ENCODE measurements at regions not wholly inside any gene's neighbourhood (a gene's known extent, or its start where the extent isn't known, plus 50 kb on each side); places are given as distances from the start of the nearest gene placed in this dataset.

DNA sequence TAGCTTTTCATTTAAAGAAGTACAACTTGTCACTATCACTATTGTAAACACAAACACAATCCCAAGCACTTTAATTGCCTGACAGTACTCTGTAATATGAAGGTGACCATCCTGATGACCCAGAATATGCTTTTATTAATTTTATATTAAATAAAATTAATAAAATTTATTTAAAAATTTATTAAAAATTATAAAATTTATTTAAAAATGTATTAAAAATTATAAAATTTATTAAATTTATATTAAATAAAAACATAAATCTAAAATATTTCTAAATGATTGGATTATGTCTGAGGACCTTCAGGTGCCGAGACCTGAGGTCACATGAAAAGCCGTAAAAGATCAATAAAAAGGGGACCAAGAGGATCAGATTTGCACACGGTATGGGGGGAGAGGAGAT lies 229.8 kb upstream of the KIRREL3 start:
- no peaks in the 10 kb centered on the region for H3K36me3 Mint-ChIP-seq
- H3K27me3 Mint-ChIP-seq = no peaks in the 10 kb centered on the region
- H3K4me3 Mint-ChIP-seq = no peak overlapping the region
- H3K9me3 Mint-ChIP-seq = no peaks in the 10 kb centered on the region
- H3K4me1 Mint-ChIP-seq = no peaks in the 10 kb centered on the region
- no peak overlapping the region for H3K27ac Mint-ChIP-seq

DNA sequence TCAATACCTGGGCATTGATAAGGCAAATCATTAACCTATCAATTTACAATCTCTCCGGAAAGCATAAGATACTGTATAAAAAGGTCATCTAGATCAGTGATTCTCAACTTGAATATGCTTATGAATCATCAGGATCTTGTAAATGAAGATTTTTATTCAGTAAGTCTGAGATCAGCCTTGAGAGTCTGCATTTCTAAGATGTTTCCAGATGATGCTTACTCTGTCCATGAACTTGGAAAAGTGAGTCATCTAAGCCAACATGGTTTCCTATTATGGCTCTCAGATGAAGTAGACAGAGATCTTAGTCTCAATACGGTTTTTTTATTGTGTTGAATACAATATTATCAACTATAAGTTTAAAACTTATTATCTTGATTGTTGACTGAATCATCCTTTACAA lies 226.4 kb upstream of the KIRREL3 start:
- no peak overlapping the region for H3K4me3 Mint-ChIP-seq
- H3K27me3 Mint-ChIP-seq = no peaks in the 10 kb centered on the region
- H3K27ac Mint-ChIP-seq = no peak overlapping the region
- no peaks in the 10 kb centered on the region for H3K9me3 Mint-ChIP-seq
- no peaks in the 10 kb centered on the region for H3K36me3 Mint-ChIP-seq
- H3K4me1 Mint-ChIP-seq = no peaks in the 10 kb centered on the region

DNA sequence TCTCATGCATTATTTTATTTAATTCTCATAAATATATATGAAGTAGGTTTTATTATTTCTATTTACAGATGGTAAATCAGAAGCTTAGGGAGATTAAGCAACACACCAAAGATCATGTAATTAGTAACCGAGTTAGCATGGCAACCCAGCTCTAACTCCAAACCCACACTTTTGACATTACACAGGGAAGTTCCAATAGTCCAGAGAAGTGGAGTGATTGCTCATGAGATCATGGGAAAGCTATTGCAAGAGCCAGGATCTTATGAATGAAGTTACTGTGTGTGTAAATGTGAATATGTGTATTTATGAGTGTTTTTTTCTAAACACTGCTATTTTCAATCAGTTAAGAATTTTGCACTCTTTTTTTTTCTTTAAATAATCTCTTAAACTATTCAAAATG lies 225.8 kb upstream of the KIRREL3 start:
- Mint-ChIP-seq H3K4me1 (no peaks in the 10 kb centered on the region), H3K4me3 (no peak overlapping the region), H3K27me3 (no peaks in the 10 kb centered on the region), H3K36me3 (no peaks in the 10 kb centered on the region), H3K27ac (no peak overlapping the region), H3K9me3 (no peaks in the 10 kb centered on the region)

DNA sequence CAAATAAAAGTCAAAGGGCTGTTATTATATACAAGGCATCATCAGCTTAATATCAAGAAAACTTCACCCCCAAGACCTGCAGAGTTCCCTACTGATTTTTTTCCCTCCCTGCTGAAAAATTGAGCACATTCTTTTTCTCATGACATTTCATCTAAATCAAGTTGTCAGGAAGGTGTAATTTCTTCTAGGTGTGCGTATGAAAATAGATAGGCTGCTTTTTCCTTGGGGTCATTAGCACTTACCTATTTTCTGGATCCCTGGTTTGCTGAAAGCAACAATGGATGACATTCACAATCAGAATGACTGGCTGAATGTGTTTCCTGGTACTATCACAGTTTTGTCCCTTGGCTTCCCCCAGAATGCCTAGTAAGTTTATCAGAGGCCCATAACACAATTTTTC lies 225.0 kb upstream of the KIRREL3 start:
- H3K9me3 Mint-ChIP-seq = no peaks in the 10 kb centered on the region
- H3K4me1 Mint-ChIP-seq = no peaks in the 10 kb centered on the region
- H3K36me3 Mint-ChIP-seq = no peaks in the 10 kb centered on the region
- H3K4me3 Mint-ChIP-seq = no peak overlapping the region
- no peaks in the 10 kb centered on the region for H3K27me3 Mint-ChIP-seq
- H3K27ac Mint-ChIP-seq = no peak overlapping the region

DNA sequence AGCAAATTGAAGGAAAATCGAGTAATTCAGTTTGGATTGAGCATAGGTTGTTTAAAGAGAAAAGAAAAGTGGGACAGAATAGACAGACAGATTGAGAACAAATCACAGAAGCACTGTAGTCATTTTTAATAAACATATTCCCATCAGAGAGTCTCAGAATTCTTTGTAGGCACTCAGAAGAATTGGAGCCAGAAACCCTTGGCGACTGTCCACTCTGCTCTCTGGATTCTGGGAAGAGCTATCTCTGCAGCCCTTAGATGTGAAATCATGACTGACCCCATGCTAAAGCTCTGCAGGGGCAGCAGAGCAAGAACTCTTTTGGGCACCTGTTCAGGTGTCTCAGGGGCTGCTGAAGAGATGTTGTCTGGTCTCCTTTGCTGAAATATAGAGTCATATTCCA lies 223.7 kb upstream of the KIRREL3 start:
- H3K36me3 Mint-ChIP-seq = no peaks in the 10 kb centered on the region
- no peaks in the 10 kb centered on the region for H3K4me1 Mint-ChIP-seq
- H3K27ac Mint-ChIP-seq = no peak overlapping the region
- H3K27me3 Mint-ChIP-seq = no peaks in the 10 kb centered on the region
- no peak overlapping the region for H3K4me3 Mint-ChIP-seq
- no peaks in the 10 kb centered on the region for H3K9me3 Mint-ChIP-seq

DNA sequence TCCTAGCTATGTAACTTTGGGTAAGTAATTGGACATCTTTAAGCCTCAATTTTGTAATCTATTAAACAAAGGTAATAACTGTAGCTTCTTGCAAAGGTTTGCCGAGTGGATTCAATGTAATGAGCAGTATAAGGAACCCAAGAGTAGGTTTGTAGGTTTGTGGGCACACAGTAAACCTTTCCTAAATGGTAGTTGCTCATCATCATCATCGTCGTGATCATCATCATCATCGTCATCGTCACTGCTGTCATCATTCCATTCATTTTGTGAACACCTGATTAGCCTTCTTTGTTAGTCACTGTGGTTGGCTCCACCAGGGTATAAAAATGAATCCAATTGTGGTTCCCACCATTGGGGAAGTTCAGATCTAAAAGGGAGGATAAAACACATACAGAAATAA lies 223.1 kb upstream of the KIRREL3 start:
- Mint-ChIP-seq H3K36me3 (no peaks in the 10 kb centered on the region), H3K4me3 (no peak overlapping the region), H3K27ac (no peak overlapping the region), H3K4me1 (no peaks in the 10 kb centered on the region), H3K27me3 (peaks cover 2% of the 10 kb centered on the region), H3K9me3 (no peaks in the 10 kb centered on the region)

DNA sequence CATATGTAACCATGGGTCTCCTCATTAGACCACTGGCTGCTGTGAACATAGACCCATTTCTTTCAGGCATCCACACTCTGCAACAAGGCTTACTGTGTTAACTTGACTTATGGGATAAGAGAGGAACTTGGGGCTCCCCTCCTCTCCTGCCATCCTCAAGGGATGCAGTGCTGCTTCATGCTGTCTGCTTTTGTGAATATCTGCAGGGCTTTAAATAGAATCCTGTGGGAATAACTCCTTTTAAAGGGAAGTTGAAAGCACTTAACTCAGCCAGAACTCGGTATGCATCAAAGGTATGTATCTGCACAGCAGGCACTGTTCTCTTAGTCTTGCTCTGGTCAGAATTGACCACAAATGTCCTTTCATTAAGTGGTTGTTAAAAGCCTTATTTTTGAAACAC lies 222.5 kb upstream of the KIRREL3 start:
- Mint-ChIP-seq H3K4me1 (no peaks in the 10 kb centered on the region), H3K36me3 (no peaks in the 10 kb centered on the region), H3K27me3 (peaks cover 6% of the 10 kb centered on the region), H3K27ac (no peak overlapping the region), H3K9me3 (no peaks in the 10 kb centered on the region), H3K4me3 (no peak overlapping the region)

DNA sequence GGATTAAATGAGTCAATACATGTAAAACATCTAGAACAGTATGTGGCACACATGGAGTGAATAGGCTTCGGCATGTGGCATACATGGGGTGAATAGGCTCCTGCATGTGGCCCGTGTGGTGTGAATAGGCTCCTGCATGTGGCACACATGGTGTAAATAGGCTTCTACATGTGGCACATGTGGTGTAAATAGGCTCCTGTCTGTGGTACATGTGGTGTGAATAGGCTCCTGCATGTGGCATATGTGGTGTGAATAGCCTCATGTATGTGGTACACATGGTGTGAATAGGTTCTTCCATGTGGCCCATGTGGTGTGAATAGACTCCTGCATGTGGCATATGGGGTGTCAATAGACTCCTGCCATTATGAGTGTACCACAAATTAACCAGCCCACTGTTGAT lies 219.1 kb upstream of the KIRREL3 start:
- Mint-ChIP-seq H3K27me3 (peaks cover 6% of the 10 kb centered on the region), H3K4me3 (no peak overlapping the region), H3K9me3 (no peaks in the 10 kb centered on the region), H3K36me3 (no peaks in the 10 kb centered on the region), H3K4me1 (no peaks in the 10 kb centered on the region), H3K27ac (no peak overlapping the region)

DNA sequence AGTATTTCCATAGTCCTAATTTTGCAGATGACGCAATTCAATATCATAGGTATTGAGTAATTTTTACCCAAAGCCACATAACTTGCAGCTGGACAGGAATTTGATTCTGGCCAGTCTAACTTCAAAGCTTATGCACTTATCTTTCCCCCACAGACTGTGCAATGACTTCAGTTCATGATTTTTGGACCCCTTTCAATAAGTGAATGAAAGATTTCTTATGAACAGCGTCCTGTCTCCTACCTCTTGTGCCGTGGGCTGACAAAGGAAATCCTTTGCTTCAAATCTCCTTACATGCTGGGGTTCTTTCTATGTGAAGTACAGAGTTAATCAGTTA lies 217.7 kb upstream of the KIRREL3 start:
- Mint-ChIP-seq H3K9me3 (no peaks in the 10 kb centered on the region), H3K27ac (no peak overlapping the region), H3K4me1 (no peaks in the 10 kb centered on the region), H3K27me3 (peaks cover 6% of the 10 kb centered on the region), H3K36me3 (no peaks in the 10 kb centered on the region), H3K4me3 (no peak overlapping the region)

DNA sequence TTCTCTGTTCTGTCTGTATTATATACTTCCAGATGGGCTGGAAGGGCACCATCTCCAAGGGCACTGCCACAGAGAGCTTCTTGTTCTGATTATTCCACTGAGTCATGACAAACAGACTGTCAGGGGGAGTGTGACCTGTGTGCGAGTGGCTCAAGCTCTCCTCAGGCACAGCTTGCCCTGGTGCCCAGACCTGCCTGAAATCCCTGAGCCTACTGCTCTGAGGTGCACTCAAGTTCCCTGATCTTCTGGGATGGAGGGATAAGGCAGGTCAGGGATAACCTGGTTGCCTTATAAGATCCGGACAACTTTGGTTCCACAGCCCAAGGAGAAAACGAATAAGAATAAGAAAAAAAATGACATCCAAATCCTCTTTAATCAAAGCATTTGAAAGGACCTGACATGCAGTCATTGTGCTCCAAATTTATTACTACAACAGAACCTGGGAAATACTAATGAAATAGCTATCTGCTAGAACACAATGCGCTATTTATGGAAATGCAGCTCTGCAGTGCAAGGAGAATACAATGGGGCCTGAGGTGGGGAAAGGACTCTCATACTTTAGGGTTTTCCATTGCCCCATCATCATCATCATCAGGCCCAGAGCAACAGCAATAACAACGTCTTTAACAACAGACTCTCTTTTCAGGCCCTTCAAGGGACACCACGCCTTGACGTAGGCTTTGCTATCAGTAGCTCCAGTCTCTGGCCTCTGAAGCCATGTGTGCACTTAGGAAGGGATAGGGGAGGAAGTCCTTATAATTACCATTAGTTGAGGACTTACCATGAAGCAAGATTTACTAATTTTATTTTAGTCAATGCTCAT lies 217.1 kb upstream of the KIRREL3 start:
- Mint-ChIP-seq H3K27ac (no peak overlapping the region), H3K4me3 (no peak overlapping the region), H3K27me3 (peaks cover 6% of the 10 kb centered on the region)

DNA sequence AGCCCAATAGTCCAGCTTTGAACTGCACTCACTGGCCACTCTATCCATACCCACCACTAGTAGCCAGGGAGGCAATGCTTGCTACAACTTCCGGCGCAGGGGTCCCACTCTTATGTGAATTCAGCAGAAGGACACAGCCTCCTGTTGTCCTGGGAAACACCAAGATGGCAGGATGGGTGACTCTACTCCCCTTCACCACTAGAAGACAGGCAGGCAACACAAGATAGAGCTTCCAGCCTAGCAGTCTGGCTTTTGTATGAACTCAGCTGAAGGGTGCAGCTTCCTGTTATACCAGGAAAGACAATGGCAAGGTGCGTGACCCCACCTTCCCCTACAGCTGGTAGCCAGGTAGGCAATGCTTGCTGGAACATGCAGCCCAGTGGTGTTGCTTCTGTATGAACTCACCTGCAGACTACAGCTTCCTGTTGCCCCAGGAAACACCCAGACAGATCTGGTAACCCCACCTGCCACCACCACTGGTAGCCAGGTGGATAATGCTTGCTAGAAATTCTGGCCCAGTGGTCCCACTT lies 205.2 kb upstream of the KIRREL3 start:
- H3K4me1 Mint-ChIP-seq = no peaks in the 10 kb centered on the region

More for the DNA sequence above, 217.1 kb upstream of the KIRREL3 start:
- H3K36me3 Mint-ChIP-seq = no peaks in the 10 kb centered on the region
- H3K4me1 Mint-ChIP-seq = no peaks in the 10 kb centered on the region
- no peaks in the 10 kb centered on the region for H3K9me3 Mint-ChIP-seq

DNA sequence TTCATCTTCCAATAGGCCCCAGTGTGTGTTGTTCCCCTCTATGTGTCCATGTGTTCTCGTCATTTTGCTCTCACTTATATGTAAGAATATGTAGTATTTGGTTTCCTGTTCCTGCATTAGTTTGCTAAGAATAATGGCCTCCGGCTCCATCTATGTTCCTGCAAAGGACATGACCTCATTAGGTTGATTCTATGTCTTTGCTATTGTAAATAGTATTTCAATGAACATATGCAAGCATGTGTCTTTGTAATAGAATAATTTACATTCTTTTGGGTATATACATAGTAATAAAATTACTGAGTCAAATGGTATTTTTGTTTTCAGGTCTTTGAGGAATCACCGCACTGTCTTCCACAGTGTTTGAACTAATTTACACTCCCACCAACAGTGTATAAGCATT lies 202.9 kb upstream of the KIRREL3 start:
- Mint-ChIP-seq H3K4me1 (no peaks in the 10 kb centered on the region), H3K36me3 (no peaks in the 10 kb centered on the region), H3K4me3 (no peak overlapping the region), H3K27ac (no peak overlapping the region), H3K27me3 (peaks cover 3% of the 10 kb centered on the region), H3K9me3 (peaks cover 14% of the 10 kb centered on the region)

More for the DNA sequence above, 205.2 kb upstream of the KIRREL3 start:
- no peaks in the 10 kb centered on the region for H3K36me3 Mint-ChIP-seq
- H3K27ac Mint-ChIP-seq = no peak overlapping the region
- H3K4me3 Mint-ChIP-seq = no peak overlapping the region
- peaks cover 16% of the 10 kb centered on the region for H3K9me3 Mint-ChIP-seq
- H3K27me3 Mint-ChIP-seq = peaks cover 2% of the 10 kb centered on the region

DNA sequence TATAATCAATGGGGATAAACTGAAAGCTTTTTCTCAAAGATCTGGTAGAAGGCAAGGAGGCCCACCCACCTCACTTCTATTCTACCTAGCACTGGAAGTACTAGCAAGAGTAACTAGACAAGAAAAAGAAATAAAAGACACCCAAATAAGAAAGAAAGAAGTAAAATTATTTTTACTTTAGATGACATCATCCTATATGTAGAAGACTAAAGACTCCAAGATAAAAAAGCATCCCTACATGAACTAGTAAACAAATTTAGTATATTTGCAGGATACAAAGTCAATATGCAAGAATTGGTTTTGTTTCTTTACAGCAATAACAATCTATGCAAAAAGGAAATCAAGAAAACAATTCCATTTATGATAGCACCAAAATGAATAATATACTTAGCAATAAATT lies 201.5 kb upstream of the KIRREL3 start:
- H3K27ac Mint-ChIP-seq = no peak overlapping the region
- H3K9me3 Mint-ChIP-seq = peaks cover 10% of the 10 kb centered on the region
- no peaks in the 10 kb centered on the region for H3K4me1 Mint-ChIP-seq
- H3K27me3 Mint-ChIP-seq = peaks cover 3% of the 10 kb centered on the region
- no peaks in the 10 kb centered on the region for H3K36me3 Mint-ChIP-seq
- H3K4me3 Mint-ChIP-seq = no peak overlapping the region

DNA sequence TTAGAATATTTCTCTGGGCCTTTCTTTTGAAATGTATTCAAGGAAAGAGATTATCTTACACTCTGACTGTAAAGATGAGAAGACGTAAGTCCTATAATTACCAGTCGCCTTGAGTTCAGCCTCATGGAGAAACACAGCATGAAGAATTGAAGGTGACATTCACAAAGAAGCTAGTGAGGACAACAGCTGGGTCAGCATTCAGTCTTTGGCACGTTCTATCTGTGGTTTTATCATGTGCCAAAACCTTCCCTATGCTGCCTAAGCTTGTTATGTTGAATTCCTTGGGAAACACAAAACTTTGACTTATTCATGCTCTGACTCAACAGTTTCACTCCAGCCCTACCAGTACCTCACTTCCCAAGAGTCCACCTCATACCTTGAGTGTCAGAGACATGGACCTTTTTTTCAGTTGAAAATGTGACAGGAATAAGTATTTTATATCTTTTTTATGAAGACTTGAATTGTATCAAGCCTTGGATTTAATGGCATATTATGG lies 198.8 kb upstream of the KIRREL3 start:
- Mint-ChIP-seq H3K27me3 (peaks cover 4% of the 10 kb centered on the region), H3K36me3 (no peaks in the 10 kb centered on the region), H3K4me3 (no peak overlapping the region), H3K27ac (no peak overlapping the region), H3K9me3 (peaks cover 11% of the 10 kb centered on the region), H3K4me1 (no peaks in the 10 kb centered on the region)

DNA sequence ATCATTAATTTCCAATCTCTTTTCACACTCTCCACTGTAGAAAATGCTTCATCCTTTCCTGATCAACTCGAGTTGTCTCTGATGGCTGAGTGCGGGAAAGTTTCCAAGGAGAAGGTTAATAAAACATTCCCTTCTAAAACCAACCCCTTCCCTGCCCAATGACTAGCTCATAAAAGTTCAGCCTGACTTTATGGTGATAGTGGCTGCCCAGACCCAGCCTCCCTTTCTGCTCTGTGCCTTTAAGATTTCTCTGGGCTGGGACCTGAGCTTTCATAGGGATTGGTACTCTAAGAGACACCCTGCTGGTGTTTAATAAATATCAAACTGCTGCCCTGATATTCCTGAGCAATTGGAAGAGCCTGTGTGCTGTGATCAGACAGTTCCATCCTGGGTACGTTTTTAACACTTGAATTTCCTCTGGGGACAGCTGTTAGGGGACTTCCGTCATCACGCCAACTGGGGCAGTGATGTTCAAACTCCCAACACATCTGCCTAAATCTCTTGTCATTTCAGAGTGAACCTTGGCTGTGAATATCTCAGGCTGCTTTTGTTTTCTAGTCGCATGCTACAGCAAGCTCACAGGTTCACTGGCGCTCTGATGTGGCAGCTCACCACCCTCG lies 195.0 kb upstream of the KIRREL3 start:
- H3K27me3 Mint-ChIP-seq = peaks cover 4% of the 10 kb centered on the region
- no peaks in the 10 kb centered on the region for H3K4me1 Mint-ChIP-seq
- H3K9me3 Mint-ChIP-seq = peaks cover 6% of the 10 kb centered on the region
- no peak overlapping the region for H3K27ac Mint-ChIP-seq
- H3K36me3 Mint-ChIP-seq = no peaks in the 10 kb centered on the region
- no peak overlapping the region for H3K4me3 Mint-ChIP-seq

DNA sequence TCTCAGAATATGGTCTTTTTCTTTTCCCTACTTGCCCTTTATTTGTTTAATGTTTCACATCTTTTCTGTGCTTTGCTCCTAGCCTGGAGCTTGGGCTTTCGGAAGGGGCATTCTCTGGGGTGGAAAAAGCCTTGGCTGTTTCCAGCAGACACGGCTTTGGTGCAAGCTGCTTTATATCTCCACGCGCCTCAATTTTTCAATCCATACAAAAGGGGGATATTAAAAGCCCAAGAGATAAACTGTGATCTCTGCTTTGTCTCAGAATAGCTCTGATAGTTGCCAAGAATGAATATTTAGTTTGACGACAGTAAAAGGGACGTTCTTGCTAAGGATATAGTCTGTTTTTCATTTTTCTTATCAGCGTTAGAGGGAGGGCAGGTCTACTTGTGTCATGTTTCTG lies 194.0 kb upstream of the KIRREL3 start:
- Mint-ChIP-seq H3K4me1 (no peaks in the 10 kb centered on the region), H3K27ac (no peak overlapping the region), H3K4me3 (no peak overlapping the region), H3K27me3 (peaks cover 4% of the 10 kb centered on the region), H3K36me3 (no peaks in the 10 kb centered on the region), H3K9me3 (peaks cover 6% of the 10 kb centered on the region)

Data from activated naive CD4-positive, alpha-beta T cell treated with anti-CD3 and anti-CD28 coated beads, Interleukin-2, amount 50 U/mL, for 24 hours (primary cell).